ENCODE measurements at regions not wholly inside any gene's neighbourhood (a gene's known extent, or its start where the extent isn't known, plus 50 kb on each side); places are given as distances from the start of the nearest gene placed in this dataset.
"Not testable (repeated sequence)": the region's sequence is repeated elsewhere in the genome, so short reads cannot be mapped to it uniquely, and the experiment has no call there.

DNA sequence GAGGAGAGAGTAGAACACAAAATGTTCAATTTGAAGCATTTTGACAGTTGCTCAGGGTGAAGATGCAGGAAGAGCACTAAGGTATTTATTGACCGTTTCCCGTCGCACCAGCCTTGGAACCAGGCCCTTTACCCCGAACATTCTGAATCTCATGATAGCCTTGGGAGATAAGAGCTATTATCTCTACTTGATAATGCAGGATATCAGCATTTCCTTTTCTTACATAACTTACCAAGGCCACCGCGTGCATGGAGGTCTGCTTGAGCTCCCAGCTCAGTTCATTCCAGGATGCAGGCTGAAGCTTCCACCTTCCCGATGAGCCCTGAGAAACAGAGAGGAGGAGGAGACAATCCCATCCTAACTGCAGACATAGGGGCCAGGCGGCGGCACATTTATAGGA is 324.2 kb upstream of the COBL start:
- no peak for DNase-seq

DNA sequence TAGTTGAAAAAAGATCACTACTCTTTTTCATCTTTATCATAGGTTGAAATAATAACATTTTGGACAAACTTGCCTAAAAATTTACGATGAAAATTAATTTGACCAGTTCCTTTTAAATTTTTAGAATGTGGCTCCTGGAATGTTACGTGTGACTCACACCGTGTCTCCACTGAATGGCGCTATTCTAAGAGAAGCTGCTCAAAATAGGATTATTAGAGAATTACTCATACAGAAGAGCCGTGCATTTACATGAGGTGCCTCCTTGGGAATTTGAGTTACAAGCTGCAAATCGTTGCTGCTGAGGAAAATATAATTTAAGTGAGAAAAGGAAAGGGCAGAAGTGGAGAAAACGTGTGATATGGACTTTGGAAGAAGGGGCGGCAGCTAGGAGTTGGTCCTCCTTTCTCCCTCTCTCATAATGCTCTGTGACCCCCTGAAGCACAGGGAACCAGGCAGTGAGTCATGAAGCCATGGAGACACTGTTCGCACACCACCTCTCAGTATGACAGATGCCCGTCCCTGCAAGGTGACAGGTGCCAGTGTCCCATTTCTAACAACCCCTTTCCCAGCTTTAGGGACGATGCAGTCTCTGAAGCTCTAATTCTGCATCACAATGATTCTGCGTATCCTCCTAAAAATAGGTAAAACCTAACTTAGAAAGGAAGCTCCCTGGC is 323.2 kb upstream of the COBL start:
- DNase-seq: no peak

DNA sequence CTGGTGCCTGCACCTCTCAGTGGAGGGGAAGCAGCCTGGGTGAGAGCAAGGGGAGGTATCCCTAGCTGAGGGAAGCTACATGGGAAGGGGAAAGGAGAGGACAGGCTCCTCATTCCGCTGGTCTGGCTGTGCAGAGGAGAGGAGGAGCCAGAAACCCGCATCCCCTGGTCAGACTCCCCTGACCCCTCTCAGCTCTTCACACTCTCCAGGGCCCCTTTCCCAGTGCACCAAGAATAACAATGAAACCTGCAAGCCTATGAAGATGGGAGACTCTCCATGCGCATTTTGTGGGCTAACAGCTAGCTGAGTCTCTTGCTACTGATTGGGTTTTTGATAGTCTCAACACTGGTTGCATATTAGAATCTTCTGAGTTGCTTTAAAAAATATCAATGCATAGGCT is 319.9 kb upstream of the COBL start:
- DNase-seq: no peak

DNA sequence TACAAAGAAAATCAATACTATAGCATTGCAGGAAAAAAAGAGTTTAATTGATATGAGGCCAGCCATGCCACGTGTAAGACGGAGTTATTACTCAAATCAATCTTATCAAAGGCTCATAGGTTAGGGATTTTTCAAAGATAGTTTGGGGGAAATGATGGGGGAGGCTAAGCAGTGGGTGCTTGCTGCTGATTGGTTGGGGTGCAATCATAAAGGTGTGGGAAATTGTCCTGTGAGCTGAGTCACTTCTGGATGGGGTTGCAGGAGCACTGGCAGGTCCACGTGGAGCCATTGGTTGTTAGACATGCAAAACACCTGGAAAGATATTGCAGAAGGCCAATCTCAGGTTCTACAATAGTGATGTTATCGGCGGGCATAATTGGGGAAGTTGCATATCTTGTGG is 319.2 kb upstream of the COBL start:
- DNase-seq: no peak

DNA sequence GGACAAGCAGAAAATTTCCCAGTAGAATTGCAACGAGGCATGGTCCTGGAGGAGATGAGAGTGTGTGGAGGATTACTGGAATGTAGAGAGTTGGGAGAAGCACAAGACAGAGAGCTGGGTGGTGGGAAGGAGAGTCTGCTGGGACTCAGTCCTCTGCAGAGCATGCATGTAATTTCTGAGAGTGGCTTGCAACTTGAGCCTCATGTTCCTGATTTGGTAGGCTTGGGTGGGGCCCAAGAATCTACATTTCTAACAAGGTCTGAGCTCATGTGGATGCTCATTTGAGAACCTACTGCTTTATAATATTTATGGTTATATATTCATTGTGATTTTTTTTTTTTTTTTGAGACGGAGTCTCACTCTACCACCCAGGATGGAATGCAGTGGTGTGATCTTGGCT is 317.9 kb upstream of the COBL start:
- no peak for DNase-seq

DNA sequence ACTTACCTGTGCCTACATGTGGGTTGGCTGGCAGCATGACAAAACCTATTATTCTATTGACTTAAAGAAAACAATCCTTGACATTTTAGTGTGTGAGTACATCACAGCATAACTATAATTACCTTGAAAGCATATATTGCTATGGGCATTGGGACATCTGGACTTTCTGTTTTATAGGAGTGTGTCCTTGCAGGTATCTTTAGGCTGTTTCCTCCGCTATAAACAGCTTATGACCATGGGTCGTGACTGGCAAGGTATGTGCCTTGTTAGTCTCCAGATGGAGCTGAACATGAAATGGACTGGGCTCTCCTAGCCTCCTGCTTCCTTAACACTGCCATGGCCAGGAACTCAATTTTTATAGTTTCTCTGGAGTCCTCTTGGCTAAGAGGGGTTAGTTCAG is 317.4 kb upstream of the COBL start:
- no peak for DNase-seq

DNA sequence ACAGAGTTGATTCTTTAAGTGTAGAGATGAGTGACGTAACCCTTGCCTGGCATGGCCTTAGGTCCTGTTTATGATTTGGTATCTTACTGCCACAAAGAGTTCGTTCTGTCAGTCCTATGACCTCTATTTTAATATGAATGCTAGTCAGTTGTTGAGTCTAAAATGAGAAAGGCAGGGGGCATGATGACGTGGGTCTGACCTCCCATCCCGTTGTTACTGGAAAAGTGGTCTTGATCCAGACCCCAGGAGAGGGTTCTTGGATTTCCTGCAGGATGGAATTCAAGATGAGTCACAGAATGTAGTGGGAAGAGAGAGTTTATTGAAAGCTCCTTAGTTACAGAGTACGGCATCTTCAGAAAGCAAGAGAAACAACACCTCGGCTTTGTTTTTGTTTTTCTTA is 317.0 kb upstream of the COBL start:
- DNase-seq: no peak

DNA sequence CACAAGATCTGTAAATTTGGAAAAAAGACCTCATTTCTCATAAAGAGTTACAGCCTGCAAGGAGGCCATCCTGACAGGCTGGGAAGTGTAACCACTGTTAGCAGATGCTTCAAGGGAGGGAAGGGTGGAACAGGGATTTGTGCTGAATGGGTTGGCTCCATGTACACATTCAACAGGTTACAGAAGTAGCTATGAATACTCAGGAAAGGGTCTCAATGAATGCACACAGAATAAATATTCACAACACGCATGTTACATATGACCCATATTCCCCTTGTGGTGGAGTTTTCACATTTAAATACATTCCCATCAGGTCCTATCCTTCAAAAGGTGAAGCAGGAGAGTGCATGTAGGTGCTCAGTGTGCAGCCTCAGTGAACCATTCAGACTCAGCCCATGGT is 316.4 kb upstream of the COBL start:
- DNase-seq: no peak

DNA sequence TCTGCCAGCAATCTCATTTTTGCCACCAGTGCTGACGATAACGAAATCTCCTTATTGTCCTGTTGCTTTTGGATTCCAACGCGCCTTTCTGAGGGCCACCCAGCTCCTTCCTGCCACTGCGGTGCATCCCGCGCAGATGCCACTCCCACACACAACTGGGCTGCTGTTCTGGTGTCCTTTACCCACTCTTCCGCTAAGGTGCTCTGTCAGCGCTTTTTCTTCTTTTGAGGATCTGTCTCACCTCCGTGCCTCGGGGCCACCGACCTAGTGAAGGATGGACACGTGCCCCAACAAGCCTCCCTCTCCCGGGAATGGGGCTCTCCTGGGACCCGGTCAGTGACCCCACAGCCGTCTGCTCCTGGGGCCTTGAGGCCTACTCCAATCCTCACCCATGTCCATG is 314.3 kb upstream of the COBL start:
- no peak for DNase-seq

DNA sequence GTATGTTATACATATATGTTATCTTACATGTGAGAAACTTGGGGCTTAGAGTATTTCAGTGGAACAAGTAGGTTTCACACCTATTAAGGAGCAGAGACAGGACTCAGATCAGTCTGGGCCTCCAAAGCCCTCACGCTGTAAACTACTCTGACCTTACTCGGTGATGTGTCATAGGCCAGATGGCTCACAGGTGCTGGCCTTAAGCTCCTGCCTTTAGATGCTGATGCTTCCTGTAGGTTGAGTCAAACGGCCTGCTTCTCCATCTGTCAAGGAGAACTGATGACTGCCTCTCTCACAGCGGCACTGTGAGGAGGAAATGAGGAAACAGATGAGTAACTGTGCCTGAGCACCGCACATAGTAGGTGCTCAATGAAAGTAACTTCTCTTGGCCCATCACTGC is 312.6 kb upstream of the COBL start:
- no peak for DNase-seq

DNA sequence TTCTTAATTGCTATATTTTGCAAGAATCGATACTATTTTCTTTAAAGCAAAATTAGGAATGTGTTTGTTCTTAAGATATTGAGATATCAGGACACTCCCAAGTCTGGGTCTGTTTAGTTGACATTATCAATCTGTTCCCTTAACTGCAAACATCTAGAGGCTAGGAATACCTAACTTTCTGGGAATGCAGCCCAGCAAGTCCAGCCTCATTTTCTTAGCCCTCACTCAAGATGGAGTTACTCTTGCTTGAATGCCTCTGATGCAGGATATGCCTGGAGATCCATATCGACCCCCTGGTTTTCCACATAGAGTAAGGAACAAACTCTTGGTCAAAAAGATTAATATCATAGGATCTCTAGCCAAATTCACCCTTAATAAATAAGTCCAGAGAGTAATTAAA is 305.3 kb upstream of the COBL start:
- no peak for DNase-seq

DNA sequence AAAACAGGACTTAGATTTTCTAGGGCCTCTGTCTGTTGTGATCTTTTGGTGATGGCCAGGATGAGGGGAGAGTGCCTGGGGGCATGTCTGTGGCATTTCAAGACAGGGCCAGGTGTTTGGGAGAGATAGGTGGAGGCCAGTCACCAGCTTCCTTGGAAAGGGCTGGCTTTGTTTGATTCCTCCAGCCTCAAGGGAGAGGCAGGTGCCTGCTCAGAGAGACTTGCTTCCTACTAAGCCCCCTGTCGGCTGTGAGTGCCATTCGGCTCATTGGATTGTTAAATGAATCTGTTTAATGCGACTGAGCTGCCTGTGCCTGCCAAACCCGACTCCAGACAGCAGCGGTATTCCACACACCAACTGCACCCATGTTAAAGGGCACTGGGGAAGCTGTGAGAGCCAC is 304.1 kb upstream of the COBL start:
- no peak for DNase-seq

DNA sequence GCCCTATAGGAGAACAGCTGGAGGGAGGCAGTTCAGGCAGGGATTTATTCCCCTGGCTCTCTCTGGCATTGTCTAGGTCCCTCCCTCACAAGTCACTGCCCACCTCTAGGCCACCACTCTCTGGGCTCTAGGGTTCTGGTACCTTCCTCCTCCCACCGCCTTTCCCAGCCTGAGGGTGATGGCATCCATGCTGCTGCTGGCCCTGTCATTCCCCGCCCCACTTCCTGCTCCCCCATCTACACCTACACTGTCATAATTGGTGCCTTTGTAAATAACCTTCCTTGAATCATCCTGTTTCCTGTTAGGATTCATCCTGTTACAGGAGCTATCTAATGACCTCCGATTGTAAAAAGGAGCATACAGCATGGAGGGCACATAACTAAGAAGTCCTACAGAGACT is 303.3 kb upstream of the COBL start:
- DNase-seq: no peak

DNA sequence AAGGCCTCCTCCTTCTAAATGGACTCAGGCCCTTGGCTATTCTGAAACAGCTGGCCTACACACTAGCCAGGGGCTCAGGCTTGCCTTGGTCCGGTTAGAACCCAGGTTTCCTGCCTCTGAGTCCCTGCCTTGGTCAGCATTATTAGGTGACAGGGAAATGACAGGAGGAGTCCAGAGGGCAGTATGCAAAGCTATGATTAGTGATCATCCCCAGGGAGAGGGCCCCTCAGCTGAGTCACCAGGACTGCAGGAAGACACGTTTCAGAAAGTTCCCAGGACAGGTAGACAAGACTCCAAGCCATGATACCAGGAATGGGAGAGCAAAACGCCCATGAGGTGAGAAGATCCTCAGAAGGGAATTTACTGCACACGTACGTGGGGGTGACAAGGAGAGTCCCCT is 301.1 kb upstream of the COBL start:
- DNase-seq: no peak

DNA sequence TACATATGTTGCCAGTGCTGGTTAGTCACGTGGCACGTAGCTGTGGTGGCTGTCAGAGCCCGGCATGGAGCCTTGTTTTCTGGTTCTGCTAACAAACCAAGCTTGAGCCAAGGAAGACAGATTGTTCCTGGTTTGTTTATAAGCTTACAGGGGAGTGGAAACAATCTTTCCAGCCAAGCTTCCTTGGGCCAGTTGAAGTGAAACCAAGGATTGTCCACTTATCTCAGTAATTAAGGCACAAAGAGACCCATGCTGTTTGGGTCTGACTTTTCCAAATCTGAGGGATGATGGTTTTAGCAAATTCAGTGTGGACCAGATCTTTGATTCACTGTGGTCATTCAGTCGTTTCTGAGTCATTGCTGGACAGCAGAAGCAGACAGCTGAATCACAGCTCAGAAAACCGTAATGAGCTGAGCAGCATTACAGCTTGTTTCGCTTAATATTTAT is 297.3 kb upstream of the COBL start:
- no peak for DNase-seq

DNA sequence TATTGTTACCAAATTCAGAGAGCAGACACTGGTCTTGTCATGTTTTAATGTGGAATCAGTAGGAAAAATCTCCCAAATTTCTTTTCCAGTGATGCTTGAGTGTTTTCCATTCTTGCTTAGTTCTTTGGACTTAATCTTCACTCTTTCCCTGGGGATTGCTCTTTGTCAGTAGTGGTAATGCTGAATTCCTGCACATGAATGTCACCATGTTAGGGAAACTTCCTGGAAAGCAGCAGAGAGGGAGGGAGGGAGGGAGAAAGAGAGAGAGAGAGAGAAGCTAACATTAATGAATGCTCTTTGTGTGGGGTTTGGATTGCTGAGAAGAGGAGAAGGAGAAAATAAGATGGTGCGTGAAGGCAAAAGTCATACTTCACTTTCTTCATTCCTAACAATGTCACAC is 295.3 kb upstream of the COBL start:
- no peak for DNase-seq

DNA sequence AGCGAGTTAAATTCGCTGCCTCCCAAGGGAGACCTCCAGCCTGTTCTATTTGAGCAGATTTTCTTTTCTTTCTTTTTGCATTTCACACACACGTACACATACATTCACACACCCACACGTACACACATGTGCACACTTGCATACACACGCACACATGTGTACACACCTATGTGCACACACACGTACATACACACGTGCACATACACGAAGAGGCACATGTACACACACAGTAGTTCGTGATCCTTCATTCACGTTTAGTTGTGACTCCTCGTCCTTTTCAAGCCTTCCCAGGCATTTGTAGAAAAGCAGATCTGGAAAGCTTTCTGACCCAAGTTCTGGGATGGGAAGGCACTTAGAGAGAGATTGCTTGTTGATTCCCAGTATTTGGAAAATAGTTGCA is 290.8 kb upstream of the COBL start:
- no peak for DNase-seq

DNA sequence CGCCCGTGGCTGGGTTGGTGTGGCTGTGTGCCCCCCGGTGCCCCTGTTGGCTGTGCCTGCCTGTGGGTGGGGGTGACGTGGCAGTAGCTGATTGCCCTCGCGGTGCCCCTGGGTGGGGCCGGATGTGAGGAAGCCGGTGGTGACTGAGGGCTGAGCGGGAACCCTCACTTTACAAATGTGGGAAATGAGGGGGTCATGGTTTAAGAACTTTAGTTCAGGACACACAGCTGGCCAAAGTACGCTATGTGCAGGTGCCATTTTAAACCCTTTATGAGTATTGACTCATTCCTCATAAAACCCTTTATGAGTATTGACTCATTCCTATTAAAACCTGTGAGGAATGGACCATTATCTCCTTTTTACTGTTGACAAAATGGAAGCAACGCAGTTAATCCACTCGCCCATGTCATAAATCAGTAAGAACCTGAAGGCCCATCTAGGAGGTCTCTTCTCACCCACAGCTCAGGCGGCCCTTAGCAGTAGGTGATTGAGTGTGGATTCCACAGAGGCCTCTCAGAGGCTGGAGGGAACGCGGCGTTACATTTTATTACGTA is 290.1 kb upstream of the COBL start:
- no peak for DNase-seq

DNA sequence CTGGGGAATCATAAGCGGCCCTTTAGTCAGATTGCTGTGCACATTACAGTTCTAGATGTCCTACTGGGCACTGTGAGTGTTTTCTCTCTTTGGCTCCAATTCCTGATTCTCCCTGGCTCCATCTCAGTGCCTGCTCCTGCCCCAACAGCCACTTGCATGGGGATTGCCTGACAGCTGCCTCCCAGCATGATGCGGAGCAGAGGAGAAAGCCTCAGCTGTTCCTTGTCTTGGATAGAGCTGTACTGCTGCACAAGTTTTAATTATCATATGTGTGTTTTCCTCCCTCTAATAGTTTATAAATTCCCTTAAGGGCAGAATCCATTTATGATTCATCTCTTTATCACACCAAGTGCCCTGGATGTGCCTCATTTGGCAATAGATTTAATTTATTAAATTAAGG is 285.8 kb upstream of the COBL start:
- no peak for DNase-seq

DNA sequence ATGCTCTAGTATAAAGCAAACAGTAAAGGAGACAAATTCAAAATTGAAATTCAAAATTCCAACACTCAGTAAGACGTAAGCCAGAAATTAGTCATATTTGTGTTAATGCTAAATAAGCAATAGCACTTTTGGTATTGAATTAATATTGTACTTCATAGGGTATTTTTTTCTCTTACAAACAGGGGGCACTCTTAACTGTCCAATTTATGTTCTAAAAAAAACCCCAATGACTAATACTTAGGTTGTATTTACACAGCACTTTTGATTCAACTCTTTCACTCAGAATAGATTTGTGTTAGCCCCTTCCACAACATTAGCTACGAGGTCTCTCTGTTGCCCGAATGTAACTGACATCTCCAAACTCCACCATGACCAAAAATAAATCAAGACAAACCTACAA is 284.9 kb upstream of the COBL start:
- DNase-seq: no peak

DNA sequence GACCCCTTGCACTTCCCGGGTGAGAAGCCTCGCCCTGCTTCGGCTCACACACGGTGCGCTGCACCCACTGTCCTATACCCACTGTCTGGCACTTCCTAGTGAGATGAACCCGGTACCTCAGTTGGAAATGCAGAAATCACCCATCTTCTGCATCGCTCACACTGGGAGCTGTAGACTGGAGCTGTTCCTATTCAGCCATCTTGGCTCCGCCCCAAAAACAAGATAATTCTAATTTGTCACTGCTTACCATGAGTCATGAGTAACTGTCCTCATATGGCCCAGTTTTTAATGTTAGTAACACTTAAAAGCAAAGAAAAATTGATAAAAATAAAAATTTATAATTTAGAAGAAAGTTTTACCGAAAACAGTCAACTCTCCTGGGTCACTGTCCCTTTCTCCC is 283.3 kb upstream of the COBL start:
- DNase-seq: not testable (repeated sequence)

DNA sequence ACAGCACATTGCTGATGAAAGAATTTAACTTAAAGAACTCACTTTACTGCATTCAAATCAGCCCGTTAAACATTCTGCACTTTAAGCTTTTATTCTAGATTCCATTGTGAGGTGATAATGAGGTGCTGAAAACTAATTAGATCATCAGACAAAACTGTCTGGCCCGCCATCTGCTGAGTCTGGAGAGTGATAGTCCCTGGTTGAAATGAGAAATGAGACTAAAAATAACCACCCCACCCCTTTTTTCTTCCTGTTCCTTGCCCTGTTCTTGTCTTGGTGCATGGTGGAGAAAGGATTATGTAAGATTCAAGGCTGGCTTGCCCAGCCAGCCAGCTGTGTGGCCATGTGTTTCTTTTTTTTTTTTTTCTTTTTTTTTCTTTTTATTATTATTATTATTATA is 277.0 kb upstream of the COBL start:
- no peak for DNase-seq

DNA sequence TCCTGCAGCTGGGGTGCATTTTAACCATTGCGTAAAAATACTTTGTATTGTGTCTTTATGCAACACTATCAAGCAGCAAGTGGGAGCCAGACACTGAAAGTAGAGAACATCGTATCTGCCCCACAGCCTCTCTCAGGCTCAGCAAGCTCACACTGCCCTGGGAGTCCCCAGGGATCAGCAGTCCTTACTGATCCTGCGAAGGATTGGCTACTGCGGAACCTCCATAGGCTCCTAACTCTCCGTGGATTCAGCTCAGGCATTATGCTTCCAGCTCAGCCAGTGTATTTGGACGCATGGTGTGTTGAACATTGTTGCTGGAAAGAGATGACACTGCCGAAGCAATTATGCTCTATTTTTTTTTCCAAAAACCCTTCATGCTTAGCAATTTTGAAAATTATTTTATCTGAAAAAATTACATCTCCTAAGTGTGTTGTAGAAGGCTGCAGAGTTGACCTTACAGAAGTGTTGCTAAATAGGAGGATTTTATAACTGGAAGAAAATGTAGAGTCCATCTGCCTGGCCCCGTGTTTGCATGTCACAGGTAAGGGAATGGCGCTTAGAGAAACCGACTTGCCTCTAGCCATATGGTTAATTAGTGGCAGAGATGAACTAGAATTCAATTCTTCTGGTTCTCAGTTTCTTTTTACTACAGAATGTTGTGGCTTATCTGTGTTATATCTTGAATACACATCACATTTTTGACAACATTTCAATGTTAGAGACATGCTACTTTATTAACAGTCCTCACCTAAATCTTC is 276.4 kb upstream of the COBL start:
- no peak for DNase-seq

DNA sequence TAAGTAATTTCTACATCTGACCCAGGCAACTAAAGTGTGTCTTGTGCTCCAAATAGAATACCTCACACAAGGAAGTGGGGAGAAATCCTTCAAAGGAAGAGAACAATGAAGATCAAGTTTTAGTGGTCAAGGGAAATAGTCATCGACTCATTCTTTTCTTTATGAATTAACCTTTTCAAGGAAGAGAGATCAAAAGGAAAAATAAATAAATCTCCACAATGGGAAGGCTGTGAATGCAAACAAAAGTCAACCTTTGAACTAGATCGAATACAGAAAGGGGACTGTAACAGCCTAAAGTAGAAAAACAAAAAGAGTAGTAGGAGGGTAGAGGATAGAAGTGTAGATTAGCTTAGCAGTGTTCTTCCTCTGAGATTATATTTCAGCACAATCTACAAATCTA is 274.6 kb upstream of the COBL start:
- no peak for DNase-seq

DNA sequence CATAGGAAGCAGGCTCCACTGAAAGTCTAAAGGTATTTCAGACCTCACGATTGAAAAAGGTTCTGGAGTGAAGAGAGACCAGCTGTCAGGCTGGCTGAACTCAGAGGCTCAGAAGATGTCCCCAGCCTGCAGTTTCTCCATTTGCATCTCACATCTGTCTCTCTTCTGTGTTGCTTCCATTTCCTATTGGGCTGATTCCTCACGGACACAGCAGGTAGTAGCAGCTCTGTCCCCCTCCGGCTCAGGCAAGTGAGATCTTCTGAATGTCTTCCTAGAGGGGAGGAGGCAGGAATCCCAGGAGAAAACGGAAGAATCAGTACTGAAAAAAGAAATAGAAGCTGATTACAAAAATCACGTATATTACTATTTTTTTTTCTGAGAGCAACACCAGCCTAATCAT is 274.1 kb upstream of the COBL start:
- no peak for DNase-seq
